NCI-H187 treated with DMSO at 0.1 percent for 48 hours (cell line): ENCODE measurements at regions not wholly inside any gene's neighbourhood (a gene's known extent, or its start where the extent isn't known, plus 50 kb on each side); places are given as distances from the start of the nearest gene placed in this dataset.

ENCODE experiments used
- DNase-seq: peaks from one replicate; lab custom pipeline; 2025; lab: John Stamatoyannopoulos, UW

GRCh38 chr4:18369561-18369960, 348.0 kb upstream of the LCORL start:
- no peak for DNase-seq

GRCh38 chr4:18366892-18367291, 345.3 kb upstream of the LCORL start:
- DNase-seq: no peak

DNA sequence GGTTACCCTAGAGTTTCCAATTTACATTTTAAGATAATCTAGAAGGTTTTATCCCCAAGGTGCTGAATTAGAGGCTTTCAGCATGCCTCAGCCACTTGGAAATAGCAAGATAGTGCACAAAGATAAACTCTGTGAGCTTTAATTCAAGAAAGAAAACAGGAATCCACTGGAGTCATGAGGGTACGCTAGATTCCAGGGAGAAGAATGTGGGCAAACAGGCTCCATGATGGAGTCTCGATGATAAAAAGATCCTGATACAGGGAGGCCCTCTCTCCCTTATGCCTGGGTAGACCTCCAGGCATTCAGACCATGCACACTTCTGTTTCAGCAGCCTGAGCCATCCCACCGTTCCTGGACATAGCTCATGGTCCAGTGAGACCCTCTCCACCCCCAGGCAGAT, 344.6 kb upstream of the LCORL start:
- no peak for DNase-seq

GRCh38 chr4:18343581-18343980, 322.0 kb upstream of the LCORL start:
- DNase-seq: no peak

- DNase-seq: no peak
Observed at GRCh38 chr4:18342847-18343246, 321.3 kb upstream of the LCORL start.

DNA sequence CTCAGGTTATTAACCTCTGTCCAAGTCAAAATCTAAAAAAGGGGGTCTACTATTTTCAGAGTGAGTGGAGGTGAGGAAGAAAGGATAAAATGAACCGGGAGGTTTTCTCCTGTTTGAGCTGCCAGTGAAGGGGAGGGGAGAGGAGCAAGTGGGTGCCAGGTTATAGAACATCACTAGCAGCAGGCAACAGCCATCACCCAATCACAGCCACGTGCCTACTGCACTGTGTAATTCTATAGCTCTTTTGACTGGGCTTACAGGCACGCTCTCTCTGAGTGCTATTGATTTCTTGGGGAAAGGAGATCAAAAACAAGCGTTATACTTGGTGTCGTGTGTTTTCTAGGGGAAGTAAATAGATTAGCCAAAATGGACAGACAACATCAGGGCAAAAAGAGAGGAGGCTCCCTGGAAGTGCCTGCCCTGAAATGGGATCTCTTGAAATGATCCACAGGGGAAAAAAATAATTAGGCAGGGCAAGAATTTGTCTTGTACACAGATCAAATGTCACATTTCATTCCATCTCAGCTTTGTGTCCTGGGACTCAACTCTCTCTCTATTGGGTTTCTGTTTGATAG, 300.5 kb upstream of the LCORL start:
- DNase-seq: no peak

- DNase-seq: no peak
Observed at GRCh38 chr4:18319431-18319830, 297.9 kb upstream of the LCORL start.

GRCh38 chr4:18318682-18319388, 297.3 kb upstream of the LCORL start:
- no peak for DNase-seq

GRCh38 chr4:18314731-18315130, 293.2 kb upstream of the LCORL start:
- DNase-seq: no peak

- DNase-seq: no peak
Observed at GRCh38 chr4:18297684-18298083, 276.1 kb upstream of the LCORL start.

GRCh38 chr4:18296411-18296810, 274.9 kb upstream of the LCORL start:
- DNase-seq: no peak

DNA sequence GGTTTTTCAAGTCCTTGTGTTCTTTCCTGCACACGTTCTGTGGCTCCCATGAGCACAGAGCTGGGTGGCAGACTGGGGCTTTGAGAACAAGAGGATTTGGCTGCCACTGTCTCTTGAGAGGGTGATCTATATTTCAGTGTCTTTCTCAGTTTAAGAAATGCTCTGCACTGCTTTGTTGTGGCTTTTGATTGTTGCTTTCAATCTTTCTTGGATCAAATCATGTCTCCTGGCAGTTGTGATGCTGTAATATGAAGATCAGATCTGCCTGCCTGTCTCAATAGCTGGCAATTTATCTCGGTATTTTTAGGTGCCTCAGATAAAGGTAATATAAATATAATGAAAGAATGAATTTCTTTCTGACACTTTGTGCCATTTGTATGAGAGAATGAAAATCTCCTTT, 273.3 kb upstream of the LCORL start:
- DNase-seq: no peak

DNA sequence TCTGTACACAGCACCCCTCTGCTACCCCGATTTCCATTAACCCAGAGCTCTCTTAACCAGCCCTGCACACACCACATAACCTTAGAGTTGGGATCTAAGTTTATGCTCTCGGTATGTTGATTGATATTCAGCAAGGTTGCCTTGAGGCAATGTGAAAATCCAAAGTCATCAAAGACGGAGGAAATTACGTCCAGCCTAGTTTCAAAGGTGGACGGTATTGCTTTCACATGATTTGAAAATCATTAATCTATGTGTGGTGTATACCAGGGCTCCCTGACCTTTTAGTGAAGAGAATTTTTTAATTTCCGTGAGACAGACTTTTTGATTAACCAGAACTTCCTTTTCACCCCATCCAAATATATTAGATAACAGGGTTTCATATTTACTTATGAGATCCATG, 272.5 kb upstream of the LCORL start:
- DNase-seq: no peak

DNA sequence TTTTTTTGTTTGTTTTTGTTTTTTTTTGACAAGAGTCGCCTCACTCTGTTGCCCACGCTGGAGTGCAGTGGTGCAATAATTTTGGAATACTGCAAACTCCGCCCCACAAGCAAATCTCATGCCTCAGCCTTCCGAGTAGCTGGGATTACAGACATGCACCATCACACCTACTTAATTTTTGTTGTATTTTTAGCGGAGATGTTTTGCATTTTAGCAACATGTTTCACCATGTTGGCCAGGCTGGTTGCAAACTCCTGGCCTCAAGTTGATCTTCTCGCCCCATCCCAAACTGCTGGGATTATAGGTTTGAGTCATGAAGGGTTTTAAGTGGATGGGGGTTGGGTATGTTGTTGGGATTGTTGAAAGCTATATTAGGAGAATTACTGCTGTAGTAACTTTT, 270.9 kb upstream of the LCORL start:
- no peak for DNase-seq

DNA sequence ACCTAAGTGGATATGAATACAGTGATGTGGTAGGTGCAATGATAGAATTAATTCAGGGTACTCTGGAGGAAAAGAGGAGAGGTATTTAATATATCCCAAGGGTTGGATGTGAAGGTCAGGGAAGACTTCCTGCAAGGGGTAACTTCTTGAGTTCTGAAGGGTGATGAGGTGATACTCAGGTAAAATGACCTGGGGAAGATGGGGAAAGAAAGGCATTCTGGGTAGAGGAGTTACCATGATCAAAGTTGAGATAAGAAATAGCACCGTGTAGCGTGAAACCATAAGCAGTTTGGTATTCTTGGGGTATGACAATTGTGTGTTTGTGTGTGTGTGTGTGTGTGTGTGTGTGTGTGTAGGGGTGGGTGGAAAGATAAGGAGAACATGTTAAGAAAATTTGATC, 270.4 kb upstream of the LCORL start:
- DNase-seq: no peak

DNA sequence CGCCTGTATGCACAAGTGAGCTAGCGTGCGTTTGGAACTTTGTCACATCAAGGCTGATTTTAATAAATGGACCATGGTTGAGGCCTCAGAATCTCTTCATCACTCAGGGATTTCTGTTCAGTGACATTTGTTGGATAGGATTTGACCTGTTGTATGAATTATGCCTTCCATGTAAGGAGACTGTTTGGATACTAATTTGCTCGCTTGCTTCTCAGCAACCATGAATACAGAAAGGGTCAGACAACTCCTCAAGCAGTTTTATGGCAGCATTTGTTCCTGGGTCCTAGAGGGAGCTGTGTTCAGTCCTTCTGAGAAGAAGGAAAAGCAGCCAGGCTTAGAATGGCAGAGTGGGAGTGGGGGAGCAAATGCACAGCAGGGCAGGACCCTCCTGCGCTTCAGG, 269.7 kb upstream of the LCORL start:
- no peak for DNase-seq

DNA sequence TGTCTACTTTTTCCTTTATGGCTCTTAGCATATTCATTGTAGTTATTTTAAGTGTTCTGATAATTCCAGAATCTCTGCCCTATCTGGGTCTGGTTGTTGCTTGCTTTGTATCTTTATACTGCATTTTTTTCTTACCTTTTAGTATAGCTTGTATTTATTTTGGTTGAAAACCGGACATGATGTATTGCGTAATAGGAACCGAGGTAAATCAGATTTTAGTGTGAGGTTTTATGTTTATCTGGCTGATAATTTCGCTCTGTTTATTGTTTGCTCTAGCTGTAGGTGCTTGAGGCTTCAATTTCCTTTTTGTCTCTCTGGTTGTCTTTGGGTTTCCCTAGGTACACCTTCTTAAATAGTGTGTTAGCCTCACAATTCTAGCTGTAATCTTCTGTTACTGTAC, 263.8 kb upstream of the LCORL start:
- no peak for DNase-seq

DNA sequence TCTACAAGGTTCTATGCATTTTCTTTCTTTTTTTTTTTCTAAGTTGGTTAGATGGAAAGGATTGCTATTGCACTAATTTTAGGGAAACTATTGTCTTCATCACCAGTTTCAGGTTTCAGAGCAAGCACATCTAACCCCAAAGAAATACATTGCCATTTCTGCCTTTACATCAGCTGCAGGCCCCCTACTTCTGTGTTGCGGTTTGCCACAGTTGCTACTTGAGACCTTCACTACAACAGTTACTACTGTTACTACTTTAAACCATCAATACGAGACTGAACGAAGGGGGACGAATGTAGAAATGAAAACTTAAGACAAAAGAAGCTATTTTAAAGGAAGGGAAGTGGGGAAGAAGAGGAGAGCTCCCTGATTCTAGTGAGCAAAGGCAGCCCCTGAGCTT, 256.7 kb upstream of the LCORL start:
- no peak for DNase-seq

GRCh38 chr4:18262832-18263231, 241.3 kb upstream of the LCORL start:
- DNase-seq: no peak

DNA sequence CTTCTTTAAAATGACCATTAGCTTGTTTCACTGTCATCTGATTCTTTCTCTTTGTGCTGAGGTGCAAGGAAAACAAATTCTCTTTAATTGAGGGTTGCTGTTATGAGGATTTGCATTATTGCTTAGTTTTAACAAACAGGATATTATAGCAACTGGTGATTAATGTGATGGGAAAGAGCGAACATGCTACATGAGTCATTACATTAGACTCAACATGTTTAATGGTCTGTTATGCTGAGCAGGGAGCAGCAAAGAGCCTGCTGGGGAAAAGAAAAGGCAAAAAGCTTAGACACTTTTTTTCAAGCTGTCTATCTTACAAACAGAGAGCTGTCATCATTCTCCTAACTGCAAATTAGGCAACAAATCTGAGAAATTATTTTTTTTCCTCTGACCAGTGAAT, 230.5 kb upstream of the LCORL start:
- DNase-seq: no peak

DNA sequence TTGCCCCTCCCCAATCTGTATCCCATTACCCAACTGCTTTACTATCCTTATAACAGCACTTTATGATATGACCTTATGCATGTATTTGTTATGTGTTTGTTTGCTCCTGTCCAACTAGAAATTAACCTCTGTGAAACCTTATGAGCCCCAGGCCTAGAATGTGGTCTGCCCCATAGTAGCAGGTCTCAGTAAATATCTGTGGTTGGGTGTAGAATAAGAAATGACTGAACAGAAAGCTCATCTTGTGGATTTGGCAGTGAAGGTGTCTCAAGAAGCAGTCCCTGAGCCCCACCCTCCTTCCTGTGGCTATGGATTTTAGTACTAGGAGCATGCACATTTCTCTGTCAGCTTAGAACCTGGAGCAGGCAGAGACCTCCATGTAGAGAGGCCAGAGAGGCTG, 229.0 kb upstream of the LCORL start:
- DNase-seq: no peak

- DNase-seq: no peak
Observed at GRCh38 chr4:18248611-18249010, 227.1 kb upstream of the LCORL start.

DNA sequence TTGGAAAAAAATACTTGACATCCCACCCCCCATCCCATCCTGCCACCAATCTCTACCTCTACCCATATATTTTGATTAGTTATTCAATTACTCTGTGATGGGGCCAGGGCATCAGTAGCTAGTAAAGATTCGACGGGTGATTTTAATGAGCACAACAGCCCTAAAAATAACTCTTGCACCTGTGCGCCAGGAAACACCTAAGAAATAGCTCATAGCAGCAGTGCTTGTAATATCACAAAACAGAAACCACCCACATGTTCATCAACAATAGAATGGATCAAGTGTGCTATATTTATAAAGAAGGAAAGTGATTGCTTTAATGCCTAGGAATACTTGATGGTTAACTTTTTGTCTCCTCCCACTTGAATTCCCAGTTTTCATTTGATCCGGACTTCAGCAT, 225.6 kb upstream of the LCORL start:
- no peak for DNase-seq
